ENCODE measurements at regions not wholly inside any gene's neighbourhood (a gene's known extent, or its start where the extent isn't known, plus 50 kb on each side); places are given as distances from the start of the nearest gene placed in this dataset.

GRCh38 chr3:3340526-3340925 lies 161.0 kb upstream of the CRBN start:
- TF ChIP-seq POLR2AphosphoS5 (IDR thresholded peaks at IDR 0.05; ENCODE audit: low read depth, low read length) (no peak), TAF1 (IDR thresholded peaks at IDR 0.05; ENCODE audit: low read depth, low read length) (no peak)
